GM12878 (cell line): ENCODE measurements at regions not wholly inside any gene's neighbourhood (a gene's known extent, or its start where the extent isn't known, plus 50 kb on each side); places are given as distances from the start of the nearest gene placed in this dataset.

Experiments
- EGR1 ChIP-seq, 2 experiments: IDR thresholded peaks; 1 replicate in 1 of 2; 2 replicates in 1 of 2; pipeline ENCODE4 v1.6.1; 2011 to 2012; ENCODE audit warnings: low read depth in 2 of 2, low read length in 2 of 2, borderline replicate concordance in 1 of 2, mild to moderate bottlenecking in 1 of 2, moderate library complexity in 1 of 2
- FOS ChIP-seq: IDR thresholded peaks from 3 replicates; pipeline ENCODE4 v1.6.1; 2011; ENCODE audit warnings: borderline replicate concordance; ENCODE audit not compliant: insufficient read length; ENCODE audit errors: extremely low read depth
- HDAC6 ChIP-seq: fragments of 200-600 bp; sonication (generic); IDR thresholded peaks from one replicate; pipeline ENCODE4 v1.8.0; 2017; ENCODE audit warnings: antibody characterized with exemption; ENCODE audit not compliant: unreplicated experiment
- HSF1 ChIP-seq: fragments of 150-350 bp; IDR thresholded peaks from 2 replicates; pipeline ENCODE4 v1.6.1; 2014; ENCODE audit warnings: mild to moderate bottlenecking, low read depth, low read length
- IRF3 ChIP-seq: fragments of 450-650 bp; IDR thresholded peaks from 2 replicates; pipeline ENCODE4 v1.6.1; 2014; ENCODE audit warnings: mild to moderate bottlenecking
- MLLT1 ChIP-seq: fragments of 450-650 bp; IDR thresholded peaks from 2 replicates; pipeline ENCODE4 v1.6.1; 2016; ENCODE audit warnings: mild to moderate bottlenecking
- PAX8 ChIP-seq: fragments of 450-650 bp; IDR thresholded peaks from 2 replicates; pipeline ENCODE4 v1.6.1; 2017; ENCODE audit warnings: mild to moderate bottlenecking, moderate library complexity
- POLR2AphosphoS5 ChIP-seq: IDR thresholded peaks from 2 replicates; pipeline ENCODE4 v1.6.1; 2011; ENCODE audit warnings: mild to moderate bottlenecking, low read length, inconsistent platforms
- RAD51 ChIP-seq: fragments of 450-650 bp; IDR thresholded peaks from 2 replicates; pipeline ENCODE4 v1.6.1; 2016; ENCODE audit warnings: moderate library complexity, mild to moderate bottlenecking, inconsistent platforms
- RB1 ChIP-seq: fragments of 450-650 bp; formaldehyde crosslinking; IDR thresholded peaks from 2 replicates; pipeline ENCODE4 v1.6.1; 2017; ENCODE audit warnings: mild to moderate bottlenecking, borderline replicate concordance
- RUNX3 ChIP-seq: IDR thresholded peaks from 2 replicates; pipeline ENCODE4 v1.6.1; 2012; ENCODE audit warnings: low read length, inconsistent platforms
- SRF ChIP-seq, 2 experiments: IDR thresholded peaks; 2 replicates each; pipeline ENCODE4 v1.6.1; 2011; ENCODE audit warnings: low read depth in 2 of 2, low read length in 2 of 2, mild to moderate bottlenecking in 1 of 2, moderate library complexity in 1 of 2
- STAT3 ChIP-seq: IDR thresholded peaks from 2 replicates; pipeline ENCODE4 v1.6.1; 2011; ENCODE audit warnings: low read depth, low read length, improper control_type of control experiment
- TBL1XR1 ChIP-seq: IDR thresholded peaks from 2 replicates; pipeline ENCODE4 v1.6.1; 2012; ENCODE audit warnings: low read depth, low read length, improper control_type of control experiment
- TCF7 ChIP-seq: IDR thresholded peaks from 2 replicates; pipeline ENCODE4 v1.6.1; 2014; ENCODE audit warnings: antibody characterized with exemption, borderline replicate concordance
- WRNIP1 ChIP-seq: IDR thresholded peaks from 2 replicates; pipeline ENCODE4 v1.6.1; 2011; ENCODE audit warnings: low read depth, low read length, improper control_type of control experiment, borderline replicate concordance
- ZNF274 ChIP-seq: IDR thresholded peaks from one replicate; pipeline ENCODE4 v1.8.0; 2011; ENCODE audit not compliant: insufficient read length, insufficient read depth
- ZNF622 ChIP-seq: fragments of 450-650 bp; IDR thresholded peaks from 2 replicates; pipeline ENCODE4 v1.6.1; 2017; ENCODE audit warnings: mild to moderate bottlenecking, inconsistent platforms
- ZNF687 ChIP-seq: fragments of 450-650 bp; IDR thresholded peaks from 2 replicates; pipeline ENCODE4 v1.6.1; 2017; ENCODE audit warnings: mild to moderate bottlenecking, moderate library complexity
- TF ChIP-seq, protein P1 (sequence below): fragments of 450-650 bp; IDR thresholded peaks from 2 replicates; pipeline ENCODE4 v1.6.1; 2017; ENCODE audit warnings: mild to moderate bottlenecking

DNA sequence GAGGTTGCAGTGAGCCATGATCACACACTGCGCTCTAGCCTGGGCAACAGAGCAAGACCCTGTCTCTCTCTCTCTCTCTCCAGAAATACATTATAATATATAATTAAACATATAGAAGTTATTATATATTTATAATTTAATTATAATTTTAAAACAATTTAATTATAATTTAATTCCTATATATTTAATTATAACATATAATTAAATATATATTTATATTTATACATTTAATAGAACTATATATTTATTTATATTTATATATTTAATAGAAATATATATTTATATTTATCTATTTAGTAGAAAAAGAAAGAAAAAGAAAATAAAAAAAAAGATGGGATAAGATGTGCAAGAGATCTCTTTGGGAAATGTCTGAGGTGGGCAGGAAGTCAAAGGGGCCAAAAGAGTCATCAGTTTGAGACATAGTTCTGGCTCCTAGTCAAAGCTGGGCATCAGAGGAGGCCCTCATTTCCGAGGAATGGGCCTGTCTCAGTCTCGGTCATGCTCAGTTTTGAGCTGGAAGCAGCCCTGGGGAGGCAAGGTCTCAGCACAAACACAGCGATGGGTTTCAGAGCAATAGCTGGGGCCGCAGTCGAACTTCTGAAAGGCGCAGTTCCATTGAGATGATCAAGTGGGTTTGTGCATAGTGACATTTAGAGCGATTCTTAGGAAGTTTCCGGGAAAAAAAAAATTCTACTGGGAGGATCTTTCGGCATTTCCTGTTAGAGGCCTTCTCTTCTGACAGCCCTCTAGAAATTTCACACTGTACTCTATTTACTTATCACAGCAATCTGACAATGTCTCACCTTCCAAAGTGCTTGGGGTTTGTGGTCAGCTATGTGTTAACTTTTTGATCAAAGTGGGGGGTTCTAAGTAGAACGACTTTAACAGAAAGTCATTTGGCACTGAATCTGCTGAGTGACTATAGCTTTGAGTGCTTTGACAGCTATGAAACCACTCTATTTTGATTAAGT, 58.7 kb upstream of the GZMB start (continued):
- TF ChIP-seq WRNIP1 (no peak), POLR2AphosphoS5 (no peak), RB1 (no peak), MLLT1 (peak; percentile 82), STAT3 (no peak), ZNF622 (no peak), EGR1 (IDR thresholded peaks at IDR 0.05; ENCODE audit: borderline replicate concordance in 1 of 2, low read depth in 2 of 2, low read length in 2 of 2) (no peak), RUNX3 (peak; percentile 64), HSF1 (no peak), SRF (IDR thresholded peaks at IDR 0.05; ENCODE audit: low read depth in 2 of 2, low read length in 2 of 2) (no peak), TBL1XR1 (no peak), FOS (no peak), RAD51 (peak; percentile 13; the same call in 1 of the 2 replicates), PAX8 (no peak), IRF3 (no peak), HDAC6 (no peak), ZNF274 (no peak), ZNF687 (no peak), TCF7 (no peak)
- TF ChIP-seq, protein P1, sequence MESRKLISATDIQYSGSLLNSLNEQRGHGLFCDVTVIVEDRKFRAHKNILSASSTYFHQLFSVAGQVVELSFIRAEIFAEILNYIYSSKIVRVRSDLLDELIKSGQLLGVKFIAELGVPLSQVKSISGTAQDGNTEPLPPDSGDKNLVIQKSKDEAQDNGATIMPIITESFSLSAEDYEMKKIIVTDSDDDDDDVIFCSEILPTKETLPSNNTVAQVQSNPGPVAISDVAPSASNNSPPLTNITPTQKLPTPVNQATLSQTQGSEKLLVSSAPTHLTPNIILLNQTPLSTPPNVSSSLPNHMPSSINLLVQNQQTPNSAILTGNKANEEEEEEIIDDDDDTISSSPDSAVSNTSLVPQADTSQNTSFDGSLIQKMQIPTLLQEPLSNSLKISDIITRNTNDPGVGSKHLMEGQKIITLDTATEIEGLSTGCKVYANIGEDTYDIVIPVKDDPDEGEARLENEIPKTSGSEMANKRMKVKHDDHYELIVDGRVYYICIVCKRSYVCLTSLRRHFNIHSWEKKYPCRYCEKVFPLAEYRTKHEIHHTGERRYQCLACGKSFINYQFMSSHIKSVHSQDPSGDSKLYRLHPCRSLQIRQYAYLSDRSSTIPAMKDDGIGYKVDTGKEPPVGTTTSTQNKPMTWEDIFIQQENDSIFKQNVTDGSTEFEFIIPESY: no peak
